SU-DHL-6 (cell line): ENCODE measurements at regions not wholly inside any gene's neighbourhood (a gene's known extent, or its start where the extent isn't known, plus 50 kb on each side); places are given as distances from the start of the nearest gene placed in this dataset.

ENCODE experiments used
- CTCF ChIP-seq: fragments of 200-600 bp; sonication (generic); IDR thresholded peaks from one replicate; pipeline ENCODE4 v1.5.1; 2017; ENCODE audit warnings: antibody characterized with exemption, mild to moderate bottlenecking, low read length, moderate library complexity; ENCODE audit not compliant: insufficient read depth, poor library complexity, severe bottlenecking
- EZH2phosphoT487 ChIP-seq: fragments of 200-600 bp; sonication (generic), shearing (Covaris generic); conservative IDR thresholded peaks from 2 replicates; pipeline ENCODE4 v1.6.1; 2018; ENCODE audit warnings: mild to moderate bottlenecking, antibody characterized with exemption, low read length, moderate library complexity, mixed read lengths

- TF ChIP-seq CTCF = no peak
- no peak for TF ChIP-seq EZH2phosphoT487
Observed at GRCh38 chr14:85122690-85123089, 407.3 kb upstream of the FLRT2 start.
